NT2/D1 (cell line): ENCODE measurements at regions not wholly inside any gene's neighbourhood (a gene's known extent, or its start where the extent isn't known, plus 50 kb on each side); places are given as distances from the start of the nearest gene placed in this dataset.
A peak's percentile ranks its signal among the peaks of the same experiment; 100 is the strongest.
"Not testable (repeated sequence)": the region's sequence is repeated elsewhere in the genome, so short reads cannot be mapped to it uniquely, and the experiment has no call there.

Experiments
- DNase-seq: peaks from one replicate; pipeline ENCODE4 v3.0.0-alpha.2; 2011; ENCODE audit warnings: low read depth, low spot score
- H3K27me3 ChIP-seq: 2 replicates; pipeline ENCODE4 v1.6.0; 2011; ENCODE audit warnings: mild to moderate bottlenecking; ENCODE audit not compliant: insufficient read length, insufficient read depth
- H3K36me3 ChIP-seq: 2 replicates; pipeline ENCODE4 v1.6.1; 2011; ENCODE audit warnings: mild to moderate bottlenecking, low read length, mixed read lengths; ENCODE audit not compliant: insufficient read depth, insufficient read length
- H3K4me1 ChIP-seq: 2 replicates; pipeline ENCODE4 v1.5.1; 2011; ENCODE audit not compliant: insufficient read depth, insufficient read length
- H3K4me3 ChIP-seq: 2 replicates; pipeline ENCODE4 v1.5.1; 2011; ENCODE audit warnings: low read depth; ENCODE audit not compliant: insufficient read length
- H3K9ac ChIP-seq: 2 replicates; pipeline ENCODE4 v1.6.0; 2011; ENCODE audit warnings: low read depth; ENCODE audit not compliant: insufficient read length
- H3K9me3 ChIP-seq: 2 replicates; pipeline ENCODE4 v1.5.1; 2011; ENCODE audit warnings: mild to moderate bottlenecking, low read length; ENCODE audit not compliant: insufficient read depth
- SUZ12 ChIP-seq: IDR thresholded peaks from 2 replicates; pipeline ENCODE4 v1.6.1; 2011; ENCODE audit not compliant: insufficient read length, insufficient read depth; ENCODE audit errors: extremely low read depth
- YY1 ChIP-seq: IDR thresholded peaks from 2 replicates; pipeline ENCODE4 v1.6.1; 2011; ENCODE audit not compliant: insufficient read length, insufficient read depth
- ZNF274 ChIP-seq: IDR thresholded peaks from 2 replicates; pipeline ENCODE4 v1.6.1; 2011; ENCODE audit warnings: mild to moderate bottlenecking, low read depth, low read length

- TF ChIP-seq SUZ12, result no peak
- TF ChIP-seq YY1, result no peak
- no peak for TF ChIP-seq ZNF274
- no peak overlapping the region for H3K4me3 ChIP-seq
- DNase-seq, result no peak
Observed at GRCh38 chrX:115702982-115703381, 142.0 kb downstream of the PLS3 start.

GRCh38 chrX:115709039-115709438, 148.1 kb downstream of the PLS3 start:
- DNase-seq, result no peak
- no peak overlapping the region for H3K4me3 ChIP-seq
- TF ChIP-seq SUZ12, result no peak
- TF ChIP-seq ZNF274, result no peak
- no peak for TF ChIP-seq YY1
- no peaks in the 10 kb centered on the region for H3K36me3 ChIP-seq
- H3K9me3 ChIP-seq, result no peaks in the 10 kb centered on the region
- no peaks in the 10 kb centered on the region for H3K4me1 ChIP-seq
- H3K27me3 ChIP-seq, result no peaks in the 10 kb centered on the region
- H3K9ac ChIP-seq, result no peak overlapping the region

More at GRCh38 chrX:115702982-115703381, 142.0 kb downstream of the PLS3 start:
- H3K4me1 ChIP-seq, result no peaks in the 10 kb centered on the region
- H3K27me3 ChIP-seq, result no peaks in the 10 kb centered on the region
- no peak overlapping the region for H3K9ac ChIP-seq
- H3K36me3 ChIP-seq, result no peaks in the 10 kb centered on the region
- no peaks in the 10 kb centered on the region for H3K9me3 ChIP-seq

- H3K4me3 ChIP-seq, result no peak overlapping the region
- H3K36me3 ChIP-seq, result no peaks in the 10 kb centered on the region
- H3K9ac ChIP-seq, result no peak overlapping the region
- H3K4me1 ChIP-seq, result no peaks in the 10 kb centered on the region
- no peak for DNase-seq
- TF ChIP-seq YY1, result no peak
- TF ChIP-seq ZNF274, result no peak
- no peak for TF ChIP-seq SUZ12
- H3K9me3 ChIP-seq, result no peaks in the 10 kb centered on the region
- H3K27me3 ChIP-seq, result no peaks in the 10 kb centered on the region
Observed at GRCh38 chrX:115712484-115712883, 151.5 kb downstream of the PLS3 start.

- no peak overlapping the region for H3K4me3 ChIP-seq
- TF ChIP-seq YY1, result no peak
- TF ChIP-seq SUZ12, result no peak
- TF ChIP-seq ZNF274, result no peak
- no peak for DNase-seq
- H3K4me1 ChIP-seq, result no peaks in the 10 kb centered on the region
- H3K36me3 ChIP-seq, result no peaks in the 10 kb centered on the region
- no peaks in the 10 kb centered on the region for H3K9me3 ChIP-seq
- H3K9ac ChIP-seq, result no peak overlapping the region
- H3K27me3 ChIP-seq, result no peaks in the 10 kb centered on the region
Observed at GRCh38 chrX:115713460-115713859, 152.5 kb downstream of the PLS3 start.

- TF ChIP-seq ZNF274 (no peak), SUZ12 (no peak), YY1 (no peak)
- no peak overlapping the region for H3K4me3 ChIP-seq
- DNase-seq, result no peak
Observed at GRCh38 chrX:115719171-115719570, 158.2 kb downstream of the PLS3 start.

GRCh38 chrX:115722724-115723433, 161.9 kb downstream of the PLS3 start:
- not testable (repeated sequence) for H3K36me3 ChIP-seq, H3K9me3 ChIP-seq, DNase-seq, H3K27me3 ChIP-seq, H3K4me1 ChIP-seq, H3K9ac ChIP-seq
- H3K4me3 ChIP-seq, result peak overlapping the region; percentile 36

More at GRCh38 chrX:115719171-115719570, 158.2 kb downstream of the PLS3 start:
- Histone ChIP-seq H3K9me3 (no peaks in the 10 kb centered on the region), H3K36me3 (no peaks in the 10 kb centered on the region), H3K9ac (no peak overlapping the region), H3K4me1 (no peaks in the 10 kb centered on the region), H3K27me3 (no peaks in the 10 kb centered on the region)

GRCh38 chrX:115725370-115725769, 164.4 kb downstream of the PLS3 start:
- not testable (repeated sequence) for H3K4me1 ChIP-seq, DNase-seq, H3K27me3 ChIP-seq, H3K9me3 ChIP-seq, H3K9ac ChIP-seq, H3K4me3 ChIP-seq, H3K36me3 ChIP-seq

- not testable (repeated sequence) for H3K9me3 ChIP-seq, H3K36me3 ChIP-seq, H3K4me1 ChIP-seq, DNase-seq, H3K9ac ChIP-seq, H3K4me3 ChIP-seq, H3K27me3 ChIP-seq
Observed at GRCh38 chrX:115727792-115728732, 167.1 kb downstream of the PLS3 start.

- H3K4me1 ChIP-seq, H3K4me3 ChIP-seq, DNase-seq, H3K9ac ChIP-seq, H3K36me3 ChIP-seq, H3K9me3 ChIP-seq, H3K27me3 ChIP-seq: not testable (repeated sequence)
Observed at GRCh38 chrX:115732530-115732929, 171.6 kb downstream of the PLS3 start.

GRCh38 chrX:115735269-115735668, 174.3 kb downstream of the PLS3 start:
- not testable (repeated sequence) for H3K4me3 ChIP-seq, H3K36me3 ChIP-seq, H3K27me3 ChIP-seq, H3K9me3 ChIP-seq, DNase-seq, H3K9ac ChIP-seq, H3K4me1 ChIP-seq
